Right atrium auricular region (tissue), 2 donors: ENCODE measurements at regions not wholly inside any gene's neighbourhood (a gene's known extent, or its start where the extent isn't known, plus 50 kb on each side); places are given as distances from the start of the nearest gene placed in this dataset.
"Not testable (repeated sequence)": the region's sequence is repeated elsewhere in the genome, so short reads cannot be mapped to it uniquely, and the experiment has no call there.

Experiments used
- DNase-seq: peaks from one replicate; pipeline ENCODE4 v3.0.0-alpha.2; 2019; ENCODE audit warnings: low spot score
- H3K27ac ChIP-seq, 2 donors: fragments of 200-600 bp; sonication (generic); 1 replicate in 1 of 2; 2 replicates in 1 of 2; pipeline ENCODE4 v1.5.1; 2016 to 2019
- H3K27me3 ChIP-seq, 2 donors: fragments of 200-600 bp; sonication (generic); one replicate each; pipeline versions ENCODE4 v1.5.1 to v1.6.0; 2017 to 2019
- H3K36me3 ChIP-seq: fragments of 200-600 bp; sonication (generic); one replicate; pipeline ENCODE4 v1.5.1; 2016
- H3K4me1 ChIP-seq, 2 donors: fragments of 200-600 bp; sonication (generic); one replicate each; pipeline versions ENCODE4 v1.5.1 to v1.6.0; 2017 to 2019
- H3K4me3 ChIP-seq, 2 donors: fragments of 200-600 bp; sonication (generic); 1 replicate in 1 of 2; 2 replicates in 1 of 2; pipeline ENCODE4 v1.5.1; 2017 to 2019; ENCODE audit warnings: mild to moderate bottlenecking in 1 of 2, moderate library complexity in 1 of 2
- H3K9me3 ChIP-seq, 2 donors: fragments of 200-600 bp; sonication (generic); one replicate each; pipeline ENCODE4 v1.5.1; 2019
- TF ChIP-seq, protein P1 (sequence below), 2 donors: fragments of 200-600 bp; sonication (generic); IDR thresholded peaks; one replicate each; pipeline ENCODE4 v1.5.1; 2019; ENCODE audit warnings: antibody characterized with exemption in 2 of 2

DNA sequence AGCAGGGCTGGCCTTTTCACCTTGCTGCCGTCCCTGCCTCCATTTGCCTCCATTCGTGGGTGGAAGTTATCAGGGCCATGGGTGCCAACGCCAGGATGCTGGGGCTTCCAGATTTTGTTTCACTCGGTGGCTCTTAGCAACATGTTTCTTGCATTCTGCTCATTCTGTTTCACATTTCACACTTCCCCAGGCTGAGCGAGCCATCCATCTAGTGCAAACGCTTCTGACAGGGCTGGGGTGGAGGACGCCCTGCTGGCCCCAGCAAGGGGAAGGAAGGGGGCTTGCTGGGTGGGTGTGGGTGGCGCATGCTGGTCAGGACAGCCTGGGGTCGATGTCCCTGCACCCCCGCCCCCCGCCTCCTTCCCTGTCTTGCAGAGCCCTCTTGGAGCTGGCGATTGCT, 165.2 kb downstream of the URI1 start:
- Histone ChIP-seq H3K27ac (no peak overlapping the region), H3K9me3 (no peaks in the 10 kb centered on the region), H3K27me3 (no peaks in the 10 kb centered on the region), H3K4me3 (no peak overlapping the region), H3K36me3 (no peaks in the 10 kb centered on the region), H3K4me1 (no peaks in the 10 kb centered on the region)
- no peak for DNase-seq
- TF ChIP-seq, protein P1, sequence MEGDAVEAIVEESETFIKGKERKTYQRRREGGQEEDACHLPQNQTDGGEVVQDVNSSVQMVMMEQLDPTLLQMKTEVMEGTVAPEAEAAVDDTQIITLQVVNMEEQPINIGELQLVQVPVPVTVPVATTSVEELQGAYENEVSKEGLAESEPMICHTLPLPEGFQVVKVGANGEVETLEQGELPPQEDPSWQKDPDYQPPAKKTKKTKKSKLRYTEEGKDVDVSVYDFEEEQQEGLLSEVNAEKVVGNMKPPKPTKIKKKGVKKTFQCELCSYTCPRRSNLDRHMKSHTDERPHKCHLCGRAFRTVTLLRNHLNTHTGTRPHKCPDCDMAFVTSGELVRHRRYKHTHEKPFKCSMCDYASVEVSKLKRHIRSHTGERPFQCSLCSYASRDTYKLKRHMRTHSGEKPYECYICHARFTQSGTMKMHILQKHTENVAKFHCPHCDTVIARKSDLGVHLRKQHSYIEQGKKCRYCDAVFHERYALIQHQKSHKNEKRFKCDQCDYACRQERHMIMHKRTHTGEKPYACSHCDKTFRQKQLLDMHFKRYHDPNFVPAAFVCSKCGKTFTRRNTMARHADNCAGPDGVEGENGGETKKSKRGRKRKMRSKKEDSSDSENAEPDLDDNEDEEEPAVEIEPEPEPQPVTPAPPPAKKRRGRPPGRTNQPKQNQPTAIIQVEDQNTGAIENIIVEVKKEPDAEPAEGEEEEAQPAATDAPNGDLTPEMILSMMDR (IDR thresholded peaks at IDR 0.05), result no peak

- Histone ChIP-seq H3K4me1 (no peaks in the 10 kb centered on the region), H3K4me3 (no peak overlapping the region), H3K9me3 (no peaks in the 10 kb centered on the region), H3K27me3 (no peaks in the 10 kb centered on the region), H3K36me3 (no peaks in the 10 kb centered on the region), H3K27ac (no peak overlapping the region)
- TF ChIP-seq, protein P1 (IDR thresholded peaks at IDR 0.05), result no peak
- no peak for DNase-seq
Observed at GRCh38 chr19:30109565-30109964, 167.5 kb downstream of the URI1 start.

GRCh38 chr19:30111021-30111855, 169.2 kb downstream of the URI1 start:
- no peaks in the 10 kb centered on the region for H3K36me3 ChIP-seq
- no peaks in the 10 kb centered on the region for H3K9me3 ChIP-seq
- no peak overlapping the region for H3K4me3 ChIP-seq
- H3K27me3 ChIP-seq, result no peaks in the 10 kb centered on the region
- H3K4me1 ChIP-seq, result no peaks in the 10 kb centered on the region
- H3K27ac ChIP-seq, result no peak overlapping the region
- no peak for DNase-seq
- TF ChIP-seq, protein P1 (IDR thresholded peaks at IDR 0.05), result no peak

DNA sequence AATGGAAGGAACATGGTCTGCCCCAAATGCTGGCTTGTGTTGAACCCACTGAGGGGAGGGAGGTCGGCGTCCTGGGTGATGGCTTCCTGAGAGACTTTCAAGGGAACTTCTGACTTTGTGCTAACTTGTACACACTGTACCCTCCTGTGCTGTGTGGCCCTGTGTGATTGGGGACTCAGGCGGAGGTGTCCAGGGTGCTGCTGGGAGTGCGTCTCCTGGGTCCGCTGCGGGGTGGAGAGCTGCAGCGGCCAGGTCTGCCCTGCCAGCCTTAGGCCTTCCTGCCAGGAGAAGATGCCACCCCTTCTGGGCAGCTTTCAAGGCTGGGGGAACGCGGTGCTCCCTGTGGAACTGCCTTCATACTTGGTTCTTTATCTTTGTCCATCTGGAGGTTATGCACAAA, 170.1 kb downstream of the URI1 start:
- no peaks in the 10 kb centered on the region for H3K9me3 ChIP-seq
- no peaks in the 10 kb centered on the region for H3K36me3 ChIP-seq
- no peak for DNase-seq
- no peak overlapping the region for H3K4me3 ChIP-seq
- TF ChIP-seq, protein P1 (IDR thresholded peaks at IDR 0.05), result no peak
- no peaks in the 10 kb centered on the region for H3K4me1 ChIP-seq
- no peaks in the 10 kb centered on the region for H3K27me3 ChIP-seq
- H3K27ac ChIP-seq, result no peak overlapping the region

- no peaks in the 10 kb centered on the region for H3K36me3 ChIP-seq
- DNase-seq, result no peak
- TF ChIP-seq, protein P1 (IDR thresholded peaks at IDR 0.05), result no peak
- no peaks in the 10 kb centered on the region for H3K4me1 ChIP-seq
- no peaks in the 10 kb centered on the region for H3K9me3 ChIP-seq
- no peaks in the 10 kb centered on the region for H3K27me3 ChIP-seq
- no peak overlapping the region for H3K27ac ChIP-seq
- no peak overlapping the region for H3K4me3 ChIP-seq
Observed at GRCh38 chr19:30112666-30113065, 170.6 kb downstream of the URI1 start.

DNA sequence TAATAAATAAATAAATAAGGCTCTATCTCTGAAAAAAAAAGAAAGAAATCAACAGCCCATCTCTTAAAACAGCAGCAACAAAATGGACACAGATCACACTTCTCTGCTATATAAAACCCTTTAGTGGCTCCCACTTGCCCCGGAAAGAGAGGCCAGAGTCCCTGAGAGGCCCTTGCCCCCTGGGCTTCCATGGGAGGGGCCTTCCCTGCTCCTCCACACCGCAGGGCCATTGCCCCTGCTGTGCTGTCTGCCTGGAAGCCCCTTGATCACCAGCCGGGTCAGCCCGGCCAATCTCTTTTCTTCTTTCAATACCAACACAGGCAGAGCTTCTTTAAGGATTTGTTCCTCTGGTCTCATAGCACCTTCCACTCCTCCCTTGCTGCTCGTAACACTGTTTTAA, 171.1 kb downstream of the URI1 start:
- no peaks in the 10 kb centered on the region for H3K36me3 ChIP-seq
- TF ChIP-seq, protein P1 (IDR thresholded peaks at IDR 0.05), result no peak
- no peaks in the 10 kb centered on the region for H3K27me3 ChIP-seq
- H3K27ac ChIP-seq, result no peak overlapping the region
- H3K4me1 ChIP-seq, result no peaks in the 10 kb centered on the region
- no peaks in the 10 kb centered on the region for H3K9me3 ChIP-seq
- H3K4me3 ChIP-seq, result no peak overlapping the region
- DNase-seq, result no peak

GRCh38 chr19:30114095-30114494, 172.1 kb downstream of the URI1 start:
- not testable (repeated sequence) for H3K27ac ChIP-seq, H3K9me3 ChIP-seq, H3K4me1 ChIP-seq, H3K27me3 ChIP-seq, H3K36me3 ChIP-seq, DNase-seq, H3K4me3 ChIP-seq
